Activated CD4-positive, alpha-beta T cell treated with anti-CD3 and anti-CD28 coated beads for 36 hours (primary cell): ENCODE measurements at regions not wholly inside any gene's neighbourhood (a gene's known extent, or its start where the extent isn't known, plus 50 kb on each side); places are given as distances from the start of the nearest gene placed in this dataset.

ENCODE experiments used
- ATAC-seq: fragments of 200-7000 bp; cut with Tn5 transposase; one replicate; pipeline ENCODE4 v1.10.0; 2021; ENCODE audit warnings: mild to moderate bottlenecking, moderate library complexity
- CTCF ChIA-PET: fragments of 350-600 bp; sonication (Branson Sonifier 250); formaldehyde crosslinking; loops from one replicate; lab custom pipeline; 2021; ENCODE audit warnings: antibody characterized with exemption; lab: Charles Lee
- POLR2A ChIA-PET: fragments of 350-600 bp; sonication (Branson Sonifier 250); formaldehyde crosslinking; loops from one replicate; lab custom pipeline; 2021; ENCODE audit warnings: antibody characterized with exemption, inconsistent platforms; lab: Charles Lee
- DNase-seq: peaks from one replicate; pipeline ENCODE4 v3.0.0-alpha.2; 2020
- H3K27ac Mint-ChIP-seq: one replicate; pipeline ENCODE4 v1.8.0; 2021; ENCODE audit warnings: mixed read lengths
- H3K27me3 Mint-ChIP-seq: one replicate; pipeline ENCODE4 v1.8.0; 2021; ENCODE audit warnings: mixed read lengths
- H3K36me3 Mint-ChIP-seq: one replicate; pipeline ENCODE4 v1.8.0; 2021; ENCODE audit warnings: low read depth, mixed read lengths
- H3K4me1 Mint-ChIP-seq: one replicate; pipeline ENCODE4 v1.8.0; 2021; ENCODE audit warnings: mixed read lengths
- H3K4me3 Mint-ChIP-seq: one replicate; pipeline ENCODE4 v1.8.0; 2021; ENCODE audit warnings: mild to moderate bottlenecking, moderate library complexity, mixed read lengths
- H3K9me3 Mint-ChIP-seq: one replicate; pipeline ENCODE4 v1.8.0; 2021; ENCODE audit warnings: low read depth, mixed read lengths
- intact Hi-C, 2 experiments: fragments of 100-400 bp; cut with DNase I in 1 of 2; cut with micrococcal nuclease in 1 of 2; formaldehyde crosslinking; loops; one replicate each; pipeline versions ENCODE4 v1.14.2 to v1.15.1; 2022 to 2024; cut with DNase I, micrococcal nuclease

DNA sequence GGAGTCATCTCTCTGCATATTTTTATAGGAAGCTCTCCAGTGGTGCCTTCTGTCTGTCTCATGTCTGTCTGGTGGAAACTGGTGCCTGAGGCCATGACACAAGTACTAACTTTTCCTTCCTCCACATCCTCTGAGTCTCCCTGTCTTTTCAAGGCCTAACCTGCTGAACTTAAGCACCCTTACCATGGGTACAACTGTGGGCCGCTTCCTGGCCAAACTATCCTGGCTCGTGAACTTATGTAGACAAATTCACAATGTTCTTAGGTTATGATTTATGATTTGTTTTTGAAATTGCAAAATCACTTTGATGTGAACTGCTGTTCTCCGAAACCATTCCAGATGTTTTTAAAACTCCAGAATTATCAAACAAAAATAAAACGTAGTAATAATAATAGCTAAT lies 804.5 kb upstream of the POU3F3 start:
- CTCF ChIA-PET, result no interaction called here
- POLR2A ChIA-PET, result no interaction called here
- H3K9me3 Mint-ChIP-seq, result no peaks in the 10 kb centered on the region
- H3K4me1 Mint-ChIP-seq, result no peaks in the 10 kb centered on the region
- no peaks in the 10 kb centered on the region for H3K27me3 Mint-ChIP-seq
- intact Hi-C loops, result no loop called here
- H3K27ac Mint-ChIP-seq, result no peak overlapping the region
- H3K36me3 Mint-ChIP-seq, result no peaks in the 10 kb centered on the region
- ATAC-seq, result no peak
- no peak for DNase-seq
- H3K4me3 Mint-ChIP-seq, result no peak overlapping the region

DNA sequence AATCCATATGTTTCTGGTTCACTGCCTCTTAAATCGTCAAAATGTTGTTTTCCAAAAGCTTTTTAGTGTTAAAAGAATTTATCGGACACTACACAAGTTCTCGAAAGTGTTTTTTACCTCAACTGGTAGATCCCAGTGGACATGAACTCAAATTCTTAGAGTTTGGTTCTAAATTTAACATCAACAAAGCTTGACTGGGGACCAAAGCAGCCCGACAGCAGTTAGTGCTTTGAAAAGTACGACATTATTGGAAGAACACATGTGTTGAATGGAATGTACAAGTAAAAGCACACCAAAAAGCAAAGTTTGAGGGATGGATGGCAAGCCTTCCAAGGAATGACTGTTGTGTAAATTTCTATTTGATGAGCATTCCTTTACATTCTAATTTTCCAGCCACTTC lies 803.9 kb upstream of the POU3F3 start:
- no peak for DNase-seq
- Mint-ChIP-seq H3K27ac (no peak overlapping the region), H3K27me3 (no peaks in the 10 kb centered on the region), H3K4me1 (no peaks in the 10 kb centered on the region), H3K4me3 (no peak overlapping the region), H3K36me3 (no peaks in the 10 kb centered on the region), H3K9me3 (no peaks in the 10 kb centered on the region)
- ATAC-seq, result no peak
- CTCF ChIA-PET, result interaction anchor here (0.6 kb wide), 1 partner anchor 505 kb away, joined by 3 read pairs; no protein-coding TSS in a partner anchor
- POLR2A ChIA-PET, result no interaction called here
- intact Hi-C loops, result no loop called here

DNA sequence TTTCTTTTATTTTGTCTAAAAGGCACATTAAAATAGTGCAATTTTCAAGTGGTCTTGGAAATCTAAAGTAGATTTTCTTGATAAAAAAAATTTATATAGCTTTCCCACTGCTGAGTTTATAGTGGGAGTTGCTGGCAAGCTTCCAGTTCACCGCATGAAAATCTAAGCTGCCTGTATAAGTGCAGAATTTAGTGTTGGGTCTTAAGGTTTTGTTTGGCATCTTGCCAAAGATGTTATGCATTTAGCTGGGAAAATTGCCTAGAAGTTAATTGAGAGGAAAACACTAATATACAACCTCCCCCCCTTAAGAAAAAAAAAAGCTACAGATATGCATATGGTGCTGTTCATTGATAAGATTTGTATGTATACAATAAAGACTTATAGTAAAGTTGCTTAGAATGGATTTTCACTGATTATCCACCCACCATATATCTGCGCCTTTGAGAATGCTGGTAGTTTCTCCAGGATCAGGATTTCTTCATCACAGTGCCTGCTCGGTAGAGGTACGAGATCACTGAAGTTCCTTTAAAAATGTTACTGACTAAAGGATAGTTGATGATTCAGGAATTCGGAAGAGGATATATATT lies 803.2 kb upstream of the POU3F3 start:
- H3K27ac Mint-ChIP-seq, result no peak overlapping the region
- H3K27me3 Mint-ChIP-seq, result no peaks in the 10 kb centered on the region
- no peaks in the 10 kb centered on the region for H3K4me1 Mint-ChIP-seq
- H3K9me3 Mint-ChIP-seq, result no peaks in the 10 kb centered on the region
- H3K4me3 Mint-ChIP-seq, result no peak overlapping the region
- no peak for ATAC-seq
- no peaks in the 10 kb centered on the region for H3K36me3 Mint-ChIP-seq
- CTCF ChIA-PET, result interaction anchor here (0.6 kb wide), 1 partner anchor 506 kb away, joined by 3 read pairs; no protein-coding TSS in a partner anchor
- POLR2A ChIA-PET, result no interaction called here
- no peak for DNase-seq
- intact Hi-C loops, result no loop called here

DNA sequence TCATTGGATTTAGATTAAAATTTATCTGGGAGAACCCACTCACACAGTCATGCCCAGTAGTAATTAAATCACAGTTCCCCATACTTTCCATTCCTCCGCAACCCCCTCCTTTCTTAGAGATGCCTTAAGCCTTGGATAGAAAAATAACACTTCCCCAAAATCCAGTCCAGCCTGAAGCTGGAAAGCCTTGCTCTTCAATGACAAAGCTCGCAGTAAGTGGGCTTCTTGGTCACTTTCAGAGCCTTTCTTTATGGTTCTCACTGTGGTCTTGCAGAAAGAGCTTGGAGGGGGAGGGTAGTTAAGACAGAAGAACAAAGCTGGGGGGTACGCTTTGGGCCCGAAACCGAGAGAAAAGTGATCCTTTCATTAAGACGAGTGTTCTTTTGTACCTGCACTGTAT lies 802.1 kb upstream of the POU3F3 start:
- ChIA-PET CTCF (no interaction called here), POLR2A (no interaction called here)
- DNase-seq (no peak), ATAC-seq (no peak)
- Mint-ChIP-seq H3K36me3 (no peaks in the 10 kb centered on the region), H3K27me3 (no peaks in the 10 kb centered on the region), H3K27ac (no peak overlapping the region), H3K4me3 (no peak overlapping the region), H3K4me1 (no peaks in the 10 kb centered on the region), H3K9me3 (no peaks in the 10 kb centered on the region)
- intact Hi-C loops, result no loop called here

DNA sequence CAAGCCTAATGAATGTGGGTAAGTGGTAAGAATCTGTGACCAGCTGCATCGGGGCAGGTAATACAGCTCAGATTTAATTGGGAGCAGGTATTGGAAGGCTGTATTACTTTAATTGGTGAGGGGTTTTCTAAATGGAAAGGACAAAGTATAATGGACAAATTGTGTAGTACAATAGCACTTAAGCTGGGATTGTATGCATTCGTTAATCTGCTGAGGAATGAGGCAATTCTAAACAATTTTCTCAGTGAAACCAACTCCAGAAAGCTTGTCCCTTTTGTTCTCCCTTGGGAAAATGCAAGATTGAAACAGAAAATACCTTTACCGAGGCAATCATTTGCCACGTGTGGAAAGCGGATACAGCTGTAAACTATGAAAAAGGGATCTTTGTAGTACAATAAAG lies 801.6 kb upstream of the POU3F3 start:
- H3K9me3 Mint-ChIP-seq, result no peaks in the 10 kb centered on the region
- H3K27ac Mint-ChIP-seq, result no peak overlapping the region
- intact Hi-C loops, result no loop called here
- ATAC-seq (no peak), DNase-seq (no peak)
- CTCF ChIA-PET, result interaction anchor here (0.7 kb wide), 1 partner anchor 328 kb away, joined by 3 read pairs; no protein-coding TSS in a partner anchor
- H3K27me3 Mint-ChIP-seq, result no peaks in the 10 kb centered on the region
- H3K4me1 Mint-ChIP-seq, result no peaks in the 10 kb centered on the region
- POLR2A ChIA-PET, result no interaction called here
- H3K4me3 Mint-ChIP-seq, result no peak overlapping the region
- H3K36me3 Mint-ChIP-seq, result no peaks in the 10 kb centered on the region

DNA sequence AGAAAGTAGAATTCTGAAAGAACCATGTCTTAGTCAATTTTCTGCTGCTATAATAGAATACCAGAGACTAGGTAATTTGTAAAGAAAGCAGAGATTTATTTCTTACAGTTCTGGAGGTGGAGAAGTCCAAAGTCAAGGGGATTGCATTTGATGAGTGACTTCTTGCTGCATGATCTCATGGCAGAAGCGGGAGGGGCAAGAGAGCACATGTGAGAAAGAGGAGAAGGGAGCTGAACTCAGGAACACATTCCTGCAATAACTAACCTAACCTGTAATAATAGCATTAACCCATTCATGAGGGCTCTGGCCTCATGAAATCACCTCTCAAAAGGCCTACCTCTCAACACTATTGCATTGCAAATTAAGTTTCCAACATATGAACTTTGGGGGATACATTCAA lies 797.5 kb upstream of the POU3F3 start:
- DNase-seq, result no peak
- no peaks in the 10 kb centered on the region for H3K4me1 Mint-ChIP-seq
- H3K36me3 Mint-ChIP-seq, result no peaks in the 10 kb centered on the region
- H3K27ac Mint-ChIP-seq, result no peak overlapping the region
- ChIA-PET POLR2A (no interaction called here), CTCF (no interaction called here)
- intact Hi-C loops, result no loop called here
- no peaks in the 10 kb centered on the region for H3K27me3 Mint-ChIP-seq
- H3K9me3 Mint-ChIP-seq, result peaks cover 3% of the 10 kb centered on the region
- ATAC-seq, result no peak
- no peak overlapping the region for H3K4me3 Mint-ChIP-seq

- ChIA-PET CTCF (no interaction called here), POLR2A (no interaction called here)
- Mint-ChIP-seq H3K4me1 (no peaks in the 10 kb centered on the region), H3K4me3 (no peak overlapping the region), H3K9me3 (peaks cover 4% of the 10 kb centered on the region), H3K36me3 (no peaks in the 10 kb centered on the region), H3K27me3 (no peaks in the 10 kb centered on the region), H3K27ac (no peak overlapping the region)
- DNase-seq, result no peak
- intact Hi-C loops, result no loop called here
- ATAC-seq, result no peak
Measured at GRCh38 chr2:104068665-104069064, 785.2 kb upstream of the POU3F3 start.

DNA sequence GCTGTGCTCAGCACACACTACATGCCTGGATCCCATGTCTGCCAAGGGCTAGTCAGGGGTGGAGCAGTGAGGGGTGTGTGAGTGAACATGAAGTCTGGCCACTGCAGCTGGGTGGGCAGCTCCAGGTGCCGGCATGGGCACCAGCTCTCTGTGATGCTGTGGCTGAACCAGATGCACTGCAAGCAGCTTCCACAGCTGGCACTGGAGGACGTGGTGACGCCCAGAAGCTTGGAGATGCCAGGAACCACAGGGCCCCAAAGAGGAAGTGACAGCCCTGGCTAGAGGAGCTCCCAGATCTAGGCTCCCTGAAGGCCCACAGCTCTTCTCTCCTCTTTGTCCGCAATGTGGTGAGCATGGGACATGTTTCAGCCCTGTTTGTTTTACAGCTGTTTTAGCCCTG lies 776.3 kb upstream of the POU3F3 start:
- H3K4me3 Mint-ChIP-seq, result no peak overlapping the region
- intact Hi-C loops, result no loop called here
- CTCF ChIA-PET, result interaction anchor here (0.6 kb wide), 1 partner anchor 657 kb away, joined by 3 read pairs; no protein-coding TSS in a partner anchor
- no peak for DNase-seq
- POLR2A ChIA-PET, result no interaction called here
- H3K9me3 Mint-ChIP-seq, result peaks cover 1% of the 10 kb centered on the region
- H3K27me3 Mint-ChIP-seq, result no peaks in the 10 kb centered on the region
- no peaks in the 10 kb centered on the region for H3K4me1 Mint-ChIP-seq
- no peak for ATAC-seq
- no peaks in the 10 kb centered on the region for H3K36me3 Mint-ChIP-seq
- no peak overlapping the region for H3K27ac Mint-ChIP-seq

DNA sequence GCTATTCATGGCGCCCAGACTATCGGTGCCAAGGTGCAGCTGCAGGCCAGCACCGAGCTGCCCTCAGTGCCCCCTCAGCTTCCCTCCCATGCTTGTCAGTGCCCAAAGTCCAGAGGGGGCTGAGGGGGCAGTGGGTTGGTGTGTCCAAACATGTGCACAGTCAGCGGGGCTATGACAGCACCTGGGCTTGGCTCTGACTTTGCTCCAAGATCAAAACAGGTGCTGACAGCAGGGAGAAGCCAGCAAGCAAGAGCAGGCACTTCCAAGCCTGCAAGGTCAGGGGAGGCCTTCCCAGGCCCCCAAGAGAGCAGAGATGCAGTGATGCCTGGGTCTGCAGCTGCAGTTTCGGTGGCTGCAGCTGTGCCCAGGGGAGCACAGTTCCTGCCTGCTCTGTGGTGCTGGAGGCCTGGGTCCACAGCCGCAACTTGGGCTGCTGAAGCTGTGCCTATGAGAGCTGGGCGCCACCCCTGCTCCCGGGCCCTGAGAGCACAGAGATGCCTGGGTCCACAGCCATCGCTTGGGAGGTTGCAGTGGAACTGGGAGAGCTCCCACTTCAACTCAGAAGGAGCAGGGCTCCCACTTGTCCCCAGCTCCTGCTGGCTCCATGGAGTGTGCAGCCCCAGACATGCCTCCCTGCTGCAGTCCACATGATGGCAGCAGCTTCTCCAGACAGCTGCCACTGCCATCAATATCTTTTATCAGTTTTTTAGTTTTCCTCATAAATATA lies 775.3 kb upstream of the POU3F3 start:
- ChIA-PET POLR2A (no interaction called here), CTCF (interaction anchor here (0.6 kb wide), 1 partner anchor 656 kb away, joined by 3 read pairs; no protein-coding TSS in a partner anchor)
- ATAC-seq (no peak), DNase-seq (no peak)
- peaks cover 1% of the 10 kb centered on the region for H3K9me3 Mint-ChIP-seq
- H3K27me3 Mint-ChIP-seq, result no peaks in the 10 kb centered on the region
- H3K36me3 Mint-ChIP-seq, result no peaks in the 10 kb centered on the region
- intact Hi-C loops, result no loop called here
- H3K27ac Mint-ChIP-seq, result no peak overlapping the region
- no peak overlapping the region for H3K4me3 Mint-ChIP-seq
- no peaks in the 10 kb centered on the region for H3K4me1 Mint-ChIP-seq

GRCh38 chr2:104088745-104089144 lies 765.2 kb upstream of the POU3F3 start:
- ChIA-PET POLR2A (no interaction called here), CTCF (no interaction called here)
- Mint-ChIP-seq H3K27ac (no peak overlapping the region), H3K36me3 (no peaks in the 10 kb centered on the region), H3K9me3 (peaks cover 6% of the 10 kb centered on the region), H3K4me1 (no peaks in the 10 kb centered on the region), H3K27me3 (no peaks in the 10 kb centered on the region), H3K4me3 (no peak overlapping the region)
- DNase-seq (no peak), ATAC-seq (no peak)
- intact Hi-C loops, result no loop called here

DNA sequence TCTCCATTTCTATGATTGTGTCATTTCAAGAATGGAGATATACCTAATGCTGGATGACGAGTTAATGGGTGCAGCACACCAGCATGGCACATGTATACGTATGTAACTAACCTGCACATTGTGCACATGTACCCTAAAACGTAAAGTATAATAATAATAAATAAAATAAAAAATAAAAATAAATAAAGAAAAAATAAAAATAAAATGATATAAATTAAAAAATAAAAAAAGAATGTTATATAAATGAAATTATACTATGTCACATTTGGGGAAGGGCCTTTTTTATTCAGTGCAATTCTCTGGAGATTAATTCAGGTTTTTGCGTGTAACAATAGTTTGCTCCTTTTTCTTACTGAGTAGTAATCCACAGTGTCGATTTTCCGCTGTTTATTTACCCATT lies 763.5 kb upstream of the POU3F3 start:
- Mint-ChIP-seq H3K27ac (no peak overlapping the region), H3K36me3 (no peaks in the 10 kb centered on the region), H3K27me3 (no peaks in the 10 kb centered on the region), H3K4me3 (no peak overlapping the region), H3K4me1 (no peaks in the 10 kb centered on the region), H3K9me3 (no peaks in the 10 kb centered on the region)
- intact Hi-C loops, result no loop called here
- DNase-seq (no peak), ATAC-seq (no peak)
- ChIA-PET CTCF (no interaction called here), POLR2A (no interaction called here)

DNA sequence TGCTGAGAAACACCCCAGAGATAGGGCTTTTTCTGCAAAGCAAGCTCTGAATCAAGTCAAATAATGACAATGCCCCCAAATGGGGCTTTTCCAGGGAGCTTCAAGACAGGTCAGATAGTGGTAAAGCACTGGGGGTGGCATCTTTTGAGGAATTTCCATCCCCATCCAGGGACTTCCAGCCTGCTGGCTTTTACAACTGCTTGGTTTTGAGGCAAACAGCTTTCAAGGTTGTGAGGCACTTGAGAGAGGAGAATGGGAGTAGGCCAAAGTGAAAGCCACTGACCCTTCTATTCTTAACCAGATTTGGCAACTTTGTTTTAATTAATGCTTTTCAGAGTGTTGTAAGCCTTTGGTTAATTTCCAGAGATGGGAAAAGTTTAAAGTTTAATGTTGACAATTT lies 762.0 kb upstream of the POU3F3 start:
- ChIA-PET CTCF (no interaction called here), POLR2A (no interaction called here)
- intact Hi-C loops, result no loop called here
- DNase-seq (no peak), ATAC-seq (no peak)
- H3K9me3 Mint-ChIP-seq, result no peaks in the 10 kb centered on the region
- no peaks in the 10 kb centered on the region for H3K4me1 Mint-ChIP-seq
- H3K36me3 Mint-ChIP-seq, result no peaks in the 10 kb centered on the region
- H3K27me3 Mint-ChIP-seq, result no peaks in the 10 kb centered on the region
- H3K4me3 Mint-ChIP-seq, result no peak overlapping the region
- H3K27ac Mint-ChIP-seq, result no peak overlapping the region
